OCI-LY7 (cell line): ENCODE measurements at regions not wholly inside any gene's neighbourhood (a gene's known extent, or its start where the extent isn't known, plus 50 kb on each side); places are given as distances from the start of the nearest gene placed in this dataset.

Experiments used
- BruUV-seq: library from RNA; stranded (reverse); fragments of 400-500 nt; replicated peaks from 2 replicates; lab custom pipeline; 2021; lab: Mats Ljungman, UMichigan
- CTCF ChIA-PET: fragments of 300-600 bp; sonication (Branson Sonifier 250); formaldehyde crosslinking; loops from one replicate; lab custom pipeline; 2022; ENCODE audit warnings: antibody characterized with exemption; ENCODE audit not compliant: unreplicated experiment; lab: Charles Lee
- POLR2A ChIA-PET: fragments of 300-600 bp; sonication (Branson Sonifier 250); formaldehyde crosslinking; loops from one replicate; lab custom pipeline; 2022; ENCODE audit warnings: antibody characterized with exemption; lab: Charles Lee
- DNase-seq: peaks from one replicate; pipeline ENCODE4 v3.0.0-alpha.2; 2015; ENCODE audit warnings: low spot score
- H2AFZ ChIP-seq: fragments of 200-600 bp; sonication (generic), shearing (Covaris generic); 2 replicates; pipeline ENCODE4 v1.6.1; 2014; ENCODE audit warnings: mild to moderate bottlenecking, antibody characterized with exemption, low read length, moderate library complexity
- H3K27ac ChIP-seq: fragments of 200-600 bp; sonication (generic); 2 replicates; pipeline ENCODE4 v1.5.1; 2014; ENCODE audit warnings: mixed run types, low read depth, mild to moderate bottlenecking, moderate library complexity, low read length, inconsistent platforms; ENCODE audit not compliant: poor library complexity, severe bottlenecking
- H3K36me3 ChIP-seq: fragments of 200-600 bp; sonication (generic); 2 replicates; pipeline ENCODE4 v1.6.1; 2014; ENCODE audit warnings: mild to moderate bottlenecking, antibody characterized with exemption, low read length, moderate library complexity, mixed read lengths; ENCODE audit not compliant: insufficient read depth
- H3K4me1 ChIP-seq: fragments of 200-600 bp; sonication (generic); 2 replicates; pipeline ENCODE4 v1.5.1; 2014; ENCODE audit warnings: mild to moderate bottlenecking, low read length; ENCODE audit not compliant: insufficient read depth, poor library complexity, severe bottlenecking
- H3K4me2 ChIP-seq: fragments of 200-600 bp; sonication (generic); 2 replicates; pipeline ENCODE4 v1.6.1; 2014; ENCODE audit warnings: mild to moderate bottlenecking, low read length
- H3K4me3 ChIP-seq: fragments of 200-600 bp; sonication (generic); 2 replicates; pipeline ENCODE4 v1.5.1; 2014; ENCODE audit warnings: mild to moderate bottlenecking, low read depth, low read length; ENCODE audit not compliant: poor library complexity, severe bottlenecking
- H3K79me2 ChIP-seq: fragments of 200-600 bp; sonication (generic); 2 replicates; pipeline ENCODE4 v1.6.1; 2016; ENCODE audit warnings: low read depth, mild to moderate bottlenecking, low read length, moderate library complexity, mixed read lengths; ENCODE audit not compliant: insufficient read depth
- H3K9me2 ChIP-seq: fragments of 200-600 bp; sonication (generic); 2 replicates; pipeline ENCODE4 v1.6.1; 2016; ENCODE audit warnings: mild to moderate bottlenecking, low read length, mixed read lengths; ENCODE audit not compliant: insufficient read depth
- H3K9me3 ChIP-seq: fragments of 200-600 bp; sonication (generic); 2 replicates; pipeline ENCODE4 v1.6.1; 2014; ENCODE audit warnings: mild to moderate bottlenecking, mixed run types, low read length, mixed read lengths
- H4K20me1 ChIP-seq: fragments of 200-600 bp; sonication (generic); 2 replicates; pipeline ENCODE4 v1.6.1; 2014; ENCODE audit warnings: mild to moderate bottlenecking, antibody characterized with exemption, low read length, moderate library complexity, mixed read lengths; ENCODE audit not compliant: insufficient read depth
- CTCF ChIP-seq: fragments of 200-600 bp; sonication (generic); conservative IDR thresholded peaks from 2 replicates; pipeline ENCODE4 v1.5.1; 2014; ENCODE audit warnings: mild to moderate bottlenecking, antibody characterized with exemption, low read length, moderate library complexity, mixed read lengths
- EZH2phosphoT487 ChIP-seq: fragments of 200-600 bp; sonication (generic); IDR thresholded peaks from 2 replicates; pipeline ENCODE4 v1.6.1; 2018; ENCODE audit warnings: low read depth, borderline replicate concordance, mild to moderate bottlenecking, mixed run types, antibody characterized with exemption, low read length, moderate library complexity, mixed read lengths
- intact Hi-C: fragments of 100-400 bp; cut with micrococcal nuclease; formaldehyde crosslinking; loops from one replicate; pipeline ENCODE4 v1.10.0; 2022; ENCODE audit not compliant: unreplicated experiment

- TF ChIP-seq CTCF (no peak), EZH2phosphoT487 (no peak)
- no TSS peak for BruUV-seq
Measured at GRCh38 chr5:44002381-44002901, 386.8 kb downstream of the FGF10 start.

GRCh38 chr5:44001675-44002380 is 387.4 kb downstream of the FGF10 start:
- H3K79me2 ChIP-seq = no peaks in the 10 kb centered on the region
- no TSS peak for BruUV-seq
- no peak overlapping the region for H3K4me3 ChIP-seq
- no peak overlapping the region for H3K4me2 ChIP-seq
- no peaks in the 10 kb centered on the region for H3K4me1 ChIP-seq
- H2AFZ ChIP-seq = no peak overlapping the region
- TF ChIP-seq CTCF (no peak), EZH2phosphoT487 (no peak)
- H3K27ac ChIP-seq = no peak overlapping the region
- no peaks in the 10 kb centered on the region for H3K36me3 ChIP-seq
- no peaks in the 10 kb centered on the region for H3K9me3 ChIP-seq
- intact Hi-C loops = no loop called here
- H3K9me2 ChIP-seq = no peaks in the 10 kb centered on the region
- no peaks in the 10 kb centered on the region for H4K20me1 ChIP-seq
- CTCF ChIA-PET = no interaction called here
- DNase-seq = no peak
- POLR2A ChIA-PET = interaction anchor here (0.6 kb wide), 1 partner anchor 357 kb away, joined by 3 read pairs; no protein-coding TSS in a partner anchor

More at GRCh38 chr5:44002381-44002901, 386.8 kb downstream of the FGF10 start:
- no peak overlapping the region for H2AFZ ChIP-seq
- no peaks in the 10 kb centered on the region for H3K4me1 ChIP-seq
- ChIA-PET POLR2A (interaction anchor here (0.6 kb wide), 1 partner anchor 358 kb away, joined by 3 read pairs; no protein-coding TSS in a partner anchor), CTCF (no interaction called here)
- no peaks in the 10 kb centered on the region for H3K9me3 ChIP-seq
- no peaks in the 10 kb centered on the region for H4K20me1 ChIP-seq
- intact Hi-C loops = no loop called here
- no peak overlapping the region for H3K4me2 ChIP-seq
- H3K9me2 ChIP-seq = no peaks in the 10 kb centered on the region
- H3K79me2 ChIP-seq = no peaks in the 10 kb centered on the region
- no peak overlapping the region for H3K4me3 ChIP-seq
- H3K36me3 ChIP-seq = no peaks in the 10 kb centered on the region
- no peak for DNase-seq
- no peak overlapping the region for H3K27ac ChIP-seq

- H3K4me2 ChIP-seq = no peak overlapping the region
- DNase-seq = no peak
- H2AFZ ChIP-seq = no peak overlapping the region
- no peak overlapping the region for H3K27ac ChIP-seq
- H3K79me2 ChIP-seq = no peaks in the 10 kb centered on the region
- no peaks in the 10 kb centered on the region for H3K36me3 ChIP-seq
- CTCF ChIA-PET = no interaction called here
- H3K9me2 ChIP-seq = no peaks in the 10 kb centered on the region
- no peaks in the 10 kb centered on the region for H4K20me1 ChIP-seq
- BruUV-seq = no TSS peak
- POLR2A ChIA-PET = no interaction called here
- intact Hi-C loops = no loop called here
- H3K4me3 ChIP-seq = no peak overlapping the region
- TF ChIP-seq EZH2phosphoT487 = no peak
- TF ChIP-seq CTCF = no peak
- no peaks in the 10 kb centered on the region for H3K4me1 ChIP-seq
- H3K9me3 ChIP-seq = no peaks in the 10 kb centered on the region
Measured at GRCh38 chr5:44001236-44001635, 388.0 kb downstream of the FGF10 start.
